Stimulated activated CD8-positive, alpha-beta memory T cell treated with anti-CD3 and anti-CD28 coated beads, Interleukin-12 subunit alpha, Interleukin-12 subunit beta, amount 100 ng/mL, for 24 hours (primary cell): ENCODE measurements at regions not wholly inside any gene's neighbourhood (a gene's known extent, or its start where the extent isn't known, plus 50 kb on each side); places are given as distances from the start of the nearest gene placed in this dataset.
"Not testable (repeated sequence)": the region's sequence is repeated elsewhere in the genome, so short reads cannot be mapped to it uniquely, and the experiment has no call there.

Source experiments
- DNase-seq: peaks from one replicate; pipeline ENCODE4 v3.0.0-alpha.2; 2020; ENCODE audit errors: extremely low read depth

GRCh38 chr4:178966644-178967043 is 1524.4 kb upstream of the AGA start:
- DNase-seq: no peak

DNA sequence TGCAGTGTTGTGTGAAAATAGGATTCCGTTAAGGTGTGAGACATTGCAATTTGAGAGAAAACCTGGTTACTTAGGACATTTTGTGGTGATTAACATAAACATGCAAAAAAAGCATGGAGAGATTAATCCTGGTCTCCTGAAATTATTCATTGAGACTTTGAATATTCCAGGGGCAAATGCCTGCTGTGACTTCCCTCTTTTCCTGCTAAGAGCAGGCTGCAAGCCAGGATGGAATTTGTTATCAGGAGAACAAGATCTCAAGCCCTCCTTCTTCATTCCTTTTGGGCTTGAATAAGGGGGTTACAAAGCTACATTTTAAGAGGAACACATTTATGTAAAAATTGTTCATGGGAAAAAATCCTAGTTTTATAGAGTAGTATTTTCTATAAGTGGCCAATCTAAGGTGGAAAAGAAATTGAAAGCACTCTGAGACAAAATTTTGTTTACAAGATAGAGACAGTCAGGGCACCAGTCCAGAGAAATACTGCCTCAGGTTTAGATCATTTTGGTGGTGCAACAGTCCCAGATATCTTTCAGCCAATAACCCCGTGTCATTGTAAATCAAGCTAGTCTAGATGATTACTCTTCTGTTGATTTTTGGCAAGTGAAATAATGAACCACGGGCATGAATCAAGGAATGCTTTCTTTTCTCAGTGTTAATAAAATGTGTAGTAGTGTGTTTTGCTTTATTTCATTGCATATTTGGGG is 1528.3 kb upstream of the AGA start:
- DNase-seq: no peak

DNA sequence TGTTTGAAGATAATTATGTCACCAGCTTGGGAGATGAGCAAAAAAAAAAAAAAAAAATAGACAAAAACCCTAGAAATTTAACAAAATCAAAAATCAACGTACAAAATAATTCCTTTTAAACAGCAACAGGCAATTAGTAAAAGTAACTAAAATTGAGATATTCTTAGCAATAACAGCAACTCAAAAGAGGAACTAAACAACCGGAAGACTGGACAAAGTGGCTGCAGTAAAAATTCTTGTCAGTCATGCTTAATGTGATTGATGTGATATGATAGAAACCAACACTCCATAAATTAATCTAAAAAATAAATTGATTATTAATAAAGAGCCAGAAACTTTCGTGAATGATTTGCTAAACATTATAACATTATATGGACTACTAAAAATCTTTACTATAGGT is 1534.6 kb upstream of the AGA start:
- no peak for DNase-seq

GRCh38 chr4:178993306-178993705 is 1551.1 kb upstream of the AGA start:
- no peak for DNase-seq

DNA sequence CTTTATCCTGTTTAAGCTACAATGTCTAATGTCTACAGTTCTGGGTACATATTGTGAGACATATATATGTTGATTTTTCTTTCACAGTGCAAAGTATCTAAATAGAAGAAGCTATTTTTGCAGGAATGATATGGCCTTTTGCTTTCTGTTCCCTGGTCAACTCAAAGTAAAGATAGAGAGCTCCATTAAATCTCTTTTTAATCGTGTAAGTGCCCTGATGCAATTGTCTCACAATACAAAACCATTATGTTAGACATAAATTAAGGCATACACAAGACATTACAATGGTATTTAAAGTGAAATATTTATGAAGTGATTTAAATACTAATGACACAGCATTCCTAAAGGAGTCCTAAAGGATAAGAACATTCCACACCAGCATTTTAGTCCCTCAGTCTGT is 1559.7 kb upstream of the AGA start:
- no peak for DNase-seq

DNA sequence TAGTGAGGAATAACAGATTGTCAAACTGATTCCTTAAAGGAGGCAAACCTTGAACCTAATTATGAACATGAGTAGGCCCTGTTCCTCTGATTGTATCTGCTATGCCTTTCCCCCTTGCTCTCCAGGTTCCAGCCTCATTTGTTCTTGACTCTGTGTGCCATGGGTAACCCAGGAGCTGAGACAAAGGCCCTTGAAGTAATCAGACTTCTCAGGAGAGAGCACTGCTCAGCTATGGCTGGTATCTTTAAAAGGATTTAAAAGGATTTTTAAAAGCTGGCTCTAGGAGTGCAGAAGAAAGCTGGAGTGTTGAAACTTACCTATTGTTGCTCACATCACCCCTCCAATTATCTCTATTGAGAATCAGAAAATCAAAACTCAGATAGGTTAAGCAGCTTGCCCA is 1565.5 kb upstream of the AGA start:
- no peak for DNase-seq

GRCh38 chr4:179017581-179017980 is 1575.3 kb upstream of the AGA start:
- DNase-seq: no peak

DNA sequence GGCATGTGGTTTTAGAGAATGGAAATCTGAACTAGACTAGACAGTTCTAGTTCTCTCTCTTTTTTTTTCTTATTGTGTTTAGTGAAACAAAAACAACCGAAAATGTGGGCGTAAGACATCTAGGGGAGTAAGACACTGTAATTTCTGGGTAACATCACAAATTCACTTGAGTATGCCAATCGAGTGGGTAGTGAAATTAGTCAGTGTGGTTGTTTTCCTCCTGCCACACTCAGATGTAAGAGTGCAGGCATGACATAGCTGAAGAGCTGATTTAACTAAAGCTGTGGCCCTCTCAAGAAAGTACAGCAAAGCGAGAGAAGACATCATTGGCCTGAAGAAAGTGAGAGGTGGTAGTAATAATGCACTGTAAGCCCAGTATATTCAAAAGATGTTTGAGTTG is 1585.3 kb upstream of the AGA start:
- DNase-seq: no peak

DNA sequence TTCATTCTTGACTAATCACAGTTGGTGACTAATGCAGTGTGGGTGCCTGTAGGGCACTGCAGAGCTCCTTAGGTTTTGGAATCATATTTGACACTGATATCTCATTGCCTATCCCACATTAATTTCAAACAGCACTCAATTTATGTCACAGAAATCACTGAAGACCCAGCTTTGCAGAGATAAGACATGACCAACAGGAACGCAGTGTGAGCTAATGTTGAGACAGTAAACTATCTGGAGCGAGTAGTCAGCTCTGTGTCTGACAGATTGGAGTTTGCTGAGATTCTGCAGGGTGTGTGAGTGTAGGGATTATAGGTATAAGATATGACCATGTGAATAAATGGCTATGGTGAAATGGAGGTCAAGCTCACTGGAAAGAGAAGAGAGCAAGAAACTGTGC is 1586.1 kb upstream of the AGA start:
- DNase-seq: no peak

GRCh38 chr4:179029683-179030082 is 1587.4 kb upstream of the AGA start:
- DNase-seq: no peak

DNA sequence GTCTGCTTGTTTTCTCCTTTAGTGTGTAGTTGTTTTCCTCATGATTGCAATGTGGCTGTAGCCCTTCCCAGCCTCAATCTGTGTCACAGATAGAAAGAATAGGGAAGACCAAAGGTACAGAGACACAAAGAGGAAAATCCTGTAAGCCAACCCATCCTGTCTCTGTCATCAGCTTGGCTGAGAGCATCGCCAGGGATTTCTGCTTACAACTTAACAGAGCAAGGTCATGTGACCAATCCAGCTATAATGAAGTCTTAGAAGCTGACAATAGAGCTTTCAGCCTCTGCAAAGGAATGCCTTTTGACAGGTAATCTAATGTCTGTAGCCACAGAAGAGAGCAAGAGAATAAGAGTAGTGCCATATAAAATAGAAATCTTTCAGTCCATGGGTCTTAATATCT is 1598.0 kb upstream of the AGA start:
- no peak for DNase-seq

GRCh38 chr4:179048839-179049453 is 1606.7 kb upstream of the AGA start:
- no peak for DNase-seq

DNA sequence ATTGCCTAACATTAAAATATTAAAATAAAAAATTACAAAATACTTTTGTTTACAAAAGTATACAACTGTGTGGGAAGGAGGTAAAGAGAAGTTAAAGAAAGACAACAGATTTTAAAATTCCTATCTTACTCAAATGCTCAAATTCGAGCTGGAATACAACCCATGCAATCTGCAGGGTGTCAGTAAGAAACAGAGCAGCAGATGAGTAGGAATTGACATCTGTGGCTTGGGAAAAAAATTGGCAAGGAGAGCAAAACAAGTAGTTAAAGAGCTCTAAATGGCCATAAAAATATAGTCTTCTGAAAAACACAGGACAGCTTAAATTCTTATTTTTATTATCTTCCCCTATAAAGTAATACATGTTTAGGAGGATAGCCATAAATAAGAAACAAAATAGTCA is 1609.0 kb upstream of the AGA start:
- no peak for DNase-seq

DNA sequence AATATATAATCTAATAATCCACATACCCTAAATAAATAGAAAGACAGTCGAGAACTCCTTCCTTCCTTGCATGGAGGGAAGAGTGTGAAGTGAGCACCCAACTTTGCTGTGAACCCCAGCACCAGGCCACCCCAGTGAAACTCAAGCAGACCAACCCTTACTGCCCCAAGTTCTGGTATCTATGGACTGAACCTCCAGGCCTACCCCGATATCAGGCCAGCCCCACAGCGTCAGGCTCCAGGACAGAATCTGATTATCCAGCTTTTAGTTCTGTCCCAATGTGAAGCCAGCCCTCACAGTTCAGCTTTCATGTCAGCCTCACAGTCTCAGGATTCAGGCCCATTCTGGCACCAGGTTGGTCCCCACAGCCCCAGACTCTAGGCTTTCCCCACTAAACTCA is 1617.2 kb upstream of the AGA start:
- DNase-seq: no peak

GRCh38 chr4:179066254-179066653 is 1624.0 kb upstream of the AGA start:
- not testable (repeated sequence) for DNase-seq

- DNase-seq: no peak
Measured at GRCh38 chr4:179071131-179071530, 1628.9 kb upstream of the AGA start.

GRCh38 chr4:179076865-179077264 is 1634.6 kb upstream of the AGA start:
- DNase-seq: no peak

DNA sequence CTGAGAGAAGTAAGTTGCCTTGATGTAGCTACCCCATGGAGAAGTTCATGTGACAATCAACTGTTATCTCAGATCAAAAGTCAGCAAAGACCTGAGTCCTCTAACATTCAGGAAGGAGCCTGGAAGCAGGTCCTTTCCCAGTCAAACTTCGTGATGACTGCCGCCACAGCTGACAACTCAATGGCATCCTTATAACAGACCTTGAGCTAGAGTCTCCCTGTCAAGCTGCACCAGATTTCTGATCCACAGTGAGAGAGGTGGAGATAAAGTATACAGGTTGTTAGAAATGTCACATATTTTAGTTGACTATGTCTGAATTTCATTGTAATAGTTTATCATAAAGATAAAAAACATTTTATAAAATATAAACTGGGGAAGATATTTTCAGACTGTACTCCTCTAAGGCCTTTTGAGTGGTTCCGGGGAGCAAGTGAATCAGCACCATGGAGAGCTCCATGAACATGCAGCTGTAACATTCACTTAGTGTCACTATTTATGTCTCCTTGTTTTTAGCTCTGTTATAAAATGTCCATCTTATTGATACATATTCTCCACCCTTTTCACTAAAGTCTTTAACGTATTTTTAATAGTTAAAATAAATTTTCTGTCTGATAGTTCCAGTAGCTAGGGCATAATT is 1653.5 kb upstream of the AGA start:
- no peak for DNase-seq

DNA sequence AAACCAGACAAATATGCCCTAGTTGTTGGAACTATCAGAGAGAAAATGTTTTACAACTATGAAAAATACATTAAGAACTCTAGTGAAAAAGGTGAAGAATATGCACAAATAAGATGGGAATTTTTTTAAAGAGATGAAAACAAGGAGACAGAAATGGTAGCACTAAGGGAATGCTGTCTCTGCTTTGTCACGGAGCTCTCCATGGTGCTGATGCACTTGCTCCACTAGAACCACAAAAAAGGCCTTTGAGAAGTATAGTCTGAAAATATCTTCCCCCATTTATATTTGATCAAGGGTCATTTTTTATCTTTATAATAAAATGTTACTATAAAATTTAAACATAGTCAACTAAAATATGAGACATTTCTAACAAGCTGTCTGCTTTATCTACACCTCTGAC is 1655.5 kb upstream of the AGA start:
- DNase-seq: no peak

- no peak for DNase-seq
Measured at GRCh38 chr4:179110356-179110755, 1668.1 kb upstream of the AGA start.

DNA sequence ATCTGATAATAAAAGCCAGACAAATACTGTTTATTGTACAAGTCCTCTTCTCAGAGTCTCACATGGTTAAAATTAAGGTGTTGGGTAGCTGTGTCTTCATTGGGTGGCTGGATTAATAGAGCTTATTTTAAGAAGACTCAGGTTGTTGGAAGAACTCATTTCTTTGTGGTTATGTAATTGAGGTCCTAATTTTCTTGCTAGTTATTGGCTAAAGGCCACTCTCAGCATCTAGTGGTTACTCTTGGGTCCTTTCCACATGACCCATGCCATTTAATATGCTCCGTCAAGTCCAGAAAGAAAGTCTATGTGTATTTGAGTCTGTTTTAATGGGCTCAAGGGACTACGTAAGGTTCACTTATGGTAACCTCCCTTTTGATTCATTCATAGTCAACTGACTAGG is 1668.6 kb upstream of the AGA start:
- no peak for DNase-seq

GRCh38 chr4:179112441-179113170 is 1670.4 kb upstream of the AGA start:
- no peak for DNase-seq

DNA sequence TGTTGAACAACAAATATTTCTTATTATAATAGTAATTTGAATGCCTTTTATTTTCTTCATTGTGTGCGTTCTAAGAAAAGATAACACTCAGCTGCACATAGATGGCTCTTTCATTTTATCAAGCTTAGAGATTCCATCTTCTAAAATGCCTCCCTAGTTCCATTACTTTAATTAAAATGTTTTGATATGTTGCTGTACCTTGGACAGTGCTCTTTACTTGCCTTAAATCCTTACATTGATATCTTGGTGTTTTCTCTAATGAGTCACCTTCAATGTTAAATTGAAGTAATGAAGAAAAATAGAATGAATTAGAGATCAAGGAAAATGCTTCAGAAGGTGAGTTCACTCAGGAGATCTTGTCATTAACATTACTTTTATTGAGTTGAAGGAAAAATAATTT is 1672.4 kb upstream of the AGA start:
- no peak for DNase-seq
